Fibroblast of mammary gland (primary cell): ENCODE measurements at regions not wholly inside any gene's neighbourhood (a gene's known extent, or its start where the extent isn't known, plus 50 kb on each side); places are given as distances from the start of the nearest gene placed in this dataset.

Experiments
- DNase-seq: peaks from one replicate; pipeline ENCODE4 v3.0.0-alpha.2; 2010; ENCODE audit warnings: low read depth
- H3K4me3 ChIP-seq: 2 replicates; pipeline ENCODE4 v1.5.1; 2011; ENCODE audit warnings: low read depth, mild to moderate bottlenecking, low read length, moderate library complexity; ENCODE audit not compliant: control insufficient read depth
- TF ChIP-seq, protein P1 (sequence below): conservative IDR thresholded peaks from 2 replicates; pipeline ENCODE4 v1.5.1; 2011; ENCODE audit warnings: low read depth, low read length, inconsistent platforms; ENCODE audit not compliant: control insufficient read depth, insufficient read depth

DNA sequence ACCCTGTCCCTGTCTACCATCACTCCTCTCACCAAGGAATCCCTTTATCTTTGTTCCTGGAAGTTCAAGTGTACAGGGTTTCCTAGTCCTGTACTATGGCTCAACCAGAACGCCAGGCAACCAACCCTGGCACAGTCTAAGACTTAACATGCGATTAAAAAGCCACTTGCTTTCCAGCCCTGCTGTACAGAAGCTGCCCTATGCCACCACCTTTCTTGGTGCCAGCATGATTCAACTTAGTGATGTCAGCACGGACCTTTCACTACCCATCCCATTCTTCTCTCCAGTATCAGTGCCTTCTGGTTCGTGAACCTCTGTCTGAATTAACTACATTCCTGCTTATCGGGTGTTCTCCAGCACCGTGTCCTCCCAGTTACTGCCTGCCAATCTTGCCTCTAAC is 151.1 kb downstream of the KLF12 start:
- DNase-seq = no peak
- TF ChIP-seq, protein P1, sequence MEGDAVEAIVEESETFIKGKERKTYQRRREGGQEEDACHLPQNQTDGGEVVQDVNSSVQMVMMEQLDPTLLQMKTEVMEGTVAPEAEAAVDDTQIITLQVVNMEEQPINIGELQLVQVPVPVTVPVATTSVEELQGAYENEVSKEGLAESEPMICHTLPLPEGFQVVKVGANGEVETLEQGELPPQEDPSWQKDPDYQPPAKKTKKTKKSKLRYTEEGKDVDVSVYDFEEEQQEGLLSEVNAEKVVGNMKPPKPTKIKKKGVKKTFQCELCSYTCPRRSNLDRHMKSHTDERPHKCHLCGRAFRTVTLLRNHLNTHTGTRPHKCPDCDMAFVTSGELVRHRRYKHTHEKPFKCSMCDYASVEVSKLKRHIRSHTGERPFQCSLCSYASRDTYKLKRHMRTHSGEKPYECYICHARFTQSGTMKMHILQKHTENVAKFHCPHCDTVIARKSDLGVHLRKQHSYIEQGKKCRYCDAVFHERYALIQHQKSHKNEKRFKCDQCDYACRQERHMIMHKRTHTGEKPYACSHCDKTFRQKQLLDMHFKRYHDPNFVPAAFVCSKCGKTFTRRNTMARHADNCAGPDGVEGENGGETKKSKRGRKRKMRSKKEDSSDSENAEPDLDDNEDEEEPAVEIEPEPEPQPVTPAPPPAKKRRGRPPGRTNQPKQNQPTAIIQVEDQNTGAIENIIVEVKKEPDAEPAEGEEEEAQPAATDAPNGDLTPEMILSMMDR = no peak
- H3K4me3 ChIP-seq = no peak overlapping the region

DNA sequence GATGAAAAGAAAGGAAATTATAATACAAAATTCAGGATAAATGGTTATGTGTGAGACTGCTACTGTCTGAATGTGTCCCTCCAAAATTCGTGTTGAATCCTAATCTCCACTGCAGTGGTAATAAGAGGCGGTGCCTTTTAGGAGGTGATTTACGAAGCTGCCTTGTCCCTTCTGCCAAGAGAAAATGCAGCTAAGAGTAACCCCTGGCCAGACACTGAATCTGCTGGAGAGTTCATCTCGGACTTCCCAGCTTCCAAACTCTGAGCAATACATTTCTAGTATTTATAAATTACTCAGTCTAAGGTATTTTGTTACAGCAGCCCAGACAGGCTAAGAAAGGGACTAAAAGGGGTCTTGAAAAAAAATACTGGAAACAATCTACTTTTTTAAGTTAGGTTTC is 152.6 kb downstream of the KLF12 start:
- peak; percentile 11 for DNase-seq
- TF ChIP-seq, protein P1 = no peak
- H3K4me3 ChIP-seq = no peak overlapping the region

DNA sequence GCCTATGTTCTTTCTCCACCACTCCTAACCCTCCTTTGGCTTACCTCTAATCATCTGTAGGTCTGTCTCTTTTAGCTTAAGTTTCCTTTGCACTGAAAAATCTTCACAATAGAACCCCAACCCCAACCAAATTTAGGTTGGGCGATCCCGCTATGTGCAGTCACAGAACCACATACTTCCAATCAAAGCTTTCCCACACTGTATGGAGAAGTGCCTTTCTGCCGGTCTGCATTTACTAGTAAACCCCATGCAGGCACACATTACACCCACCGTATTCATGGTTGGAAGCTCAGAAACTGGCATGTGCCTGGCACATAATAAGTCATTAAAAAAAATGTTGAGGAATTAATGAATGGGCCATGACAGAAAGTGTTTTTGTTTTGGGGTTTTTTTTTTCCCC is 158.4 kb downstream of the KLF12 start:
- H3K4me3 ChIP-seq = no peak overlapping the region
- TF ChIP-seq, protein P1 = no peak
- no peak for DNase-seq

DNA sequence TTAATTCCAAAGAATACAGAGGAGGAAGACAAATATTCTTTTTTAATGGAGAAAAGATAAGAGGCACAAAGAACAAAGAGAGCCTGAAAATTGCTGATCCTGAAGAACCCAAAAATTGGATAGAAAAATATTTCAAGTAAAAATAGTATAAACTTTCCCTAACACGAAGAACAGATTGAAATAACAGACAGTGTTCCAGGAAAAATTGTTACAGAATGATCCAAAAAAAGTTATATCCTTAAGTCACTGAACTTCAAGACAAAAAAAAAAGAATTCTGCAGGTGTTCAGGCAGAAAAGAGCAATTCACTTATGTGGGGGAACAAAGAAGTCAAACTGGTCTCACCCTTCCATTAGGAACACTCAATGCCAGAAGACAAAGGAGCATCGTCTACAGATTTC is 160.2 kb downstream of the KLF12 start:
- TF ChIP-seq, protein P1 = no peak
- no peak overlapping the region for H3K4me3 ChIP-seq

DNA sequence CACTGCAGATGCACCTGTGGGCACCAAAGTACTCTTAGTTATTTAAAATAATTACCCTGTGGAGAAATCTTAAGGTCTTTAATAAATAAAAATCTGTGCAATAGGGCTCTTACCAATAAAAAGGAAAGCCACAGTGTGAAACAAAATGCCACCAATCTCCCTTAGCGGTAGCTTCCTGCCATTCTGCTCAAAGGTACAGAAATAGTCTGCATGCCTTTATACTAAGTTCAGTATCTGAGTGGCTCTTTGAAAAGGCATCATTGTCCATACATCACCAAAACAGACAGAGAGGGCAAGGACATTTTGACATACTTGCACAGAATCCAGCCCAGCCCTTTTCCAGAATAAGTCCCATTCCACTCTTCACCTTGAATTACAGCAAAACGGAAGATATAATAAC is 161.0 kb downstream of the KLF12 start:
- no peak overlapping the region for H3K4me3 ChIP-seq
- DNase-seq = no peak
- TF ChIP-seq, protein P1 = no peak

More for the DNA sequence above, 160.2 kb downstream of the KLF12 start:
- DNase-seq = no peak

DNA sequence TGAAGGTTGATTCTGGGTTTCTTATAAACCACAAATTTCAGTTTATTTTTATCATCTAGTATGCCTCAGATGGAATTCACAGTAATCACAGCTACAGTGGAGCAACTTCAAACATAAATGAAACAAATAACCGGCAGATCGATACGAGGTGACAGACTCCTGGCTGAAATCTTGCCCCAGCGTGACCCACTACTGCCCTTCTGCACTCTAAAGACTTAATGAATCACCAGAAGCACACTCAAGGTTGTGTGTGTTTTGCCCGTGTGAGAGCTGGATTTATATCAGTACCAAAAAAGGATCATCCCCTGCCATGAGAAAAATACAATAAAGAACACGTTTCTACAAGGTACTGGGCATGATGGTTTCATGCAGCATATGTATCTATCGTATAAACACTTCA is 161.7 kb downstream of the KLF12 start:
- H3K4me3 ChIP-seq = no peak overlapping the region
- TF ChIP-seq, protein P1 = no peak
- DNase-seq = no peak

DNA sequence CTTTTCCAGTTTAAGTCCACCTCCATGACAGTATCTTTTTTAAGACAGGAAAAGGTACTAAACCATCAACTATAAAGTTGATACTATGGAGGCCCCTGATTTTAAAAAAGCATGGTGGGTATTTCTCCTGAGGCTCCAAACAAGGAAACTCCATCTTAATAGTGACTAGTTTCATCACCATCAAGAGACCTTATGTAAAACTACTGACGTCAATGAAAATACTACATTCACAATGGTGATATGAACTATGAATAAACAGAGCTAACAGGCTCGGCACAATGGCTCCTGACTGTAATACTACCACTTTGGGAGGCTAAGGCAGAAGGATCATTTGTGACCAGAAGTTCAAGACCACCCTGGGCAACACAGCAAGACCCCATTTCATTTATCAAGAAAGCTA is 162.7 kb downstream of the KLF12 start:
- H3K4me3 ChIP-seq = no peak overlapping the region
- TF ChIP-seq, protein P1 = no peak
- no peak for DNase-seq
